ENCODE measurements at regions not wholly inside any gene's neighbourhood (a gene's known extent, or its start where the extent isn't known, plus 50 kb on each side); places are given as distances from the start of the nearest gene placed in this dataset.

DNA sequence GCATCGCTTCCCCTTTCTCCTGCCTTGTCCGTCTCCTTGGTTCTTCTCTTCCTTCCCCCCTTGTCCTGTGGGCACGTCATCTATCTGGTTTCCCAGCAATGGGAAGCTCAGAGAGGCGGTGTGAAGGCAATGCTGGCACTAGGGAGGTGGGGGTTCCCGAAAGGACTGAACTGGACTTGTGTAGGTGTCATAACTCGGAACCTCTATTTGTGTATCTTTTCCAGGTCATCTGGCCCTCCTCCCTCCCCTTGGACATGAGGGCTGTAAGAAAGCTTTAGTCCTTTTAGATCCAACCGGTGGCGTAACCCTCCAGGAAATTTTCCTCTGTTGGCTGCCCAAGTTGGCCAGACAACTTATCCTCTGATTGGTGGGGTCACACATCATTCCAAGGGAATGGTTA is 231.5 kb upstream of the TLE3 start:
- no peak for DNase-seq
- H3K4me3 ChIP-seq, result no peak overlapping the region
- H3K27ac ChIP-seq, result no peak overlapping the region
- peaks cover 8 to 28% of the 10 kb centered on the region in 2 donors for H3K4me1 ChIP-seq
- intact Hi-C loops (cut with DNase I), result no loop called here
- no peaks in the 10 kb centered on the region for H3K36me3 ChIP-seq
- no peak for ATAC-seq
- H3K9me3 ChIP-seq, result peaks cover 0 to 6% of the 10 kb centered on the region in 2 donors
- no peaks in the 10 kb centered on the region for H3K27me3 ChIP-seq
- TF ChIP-seq, protein P1, sequence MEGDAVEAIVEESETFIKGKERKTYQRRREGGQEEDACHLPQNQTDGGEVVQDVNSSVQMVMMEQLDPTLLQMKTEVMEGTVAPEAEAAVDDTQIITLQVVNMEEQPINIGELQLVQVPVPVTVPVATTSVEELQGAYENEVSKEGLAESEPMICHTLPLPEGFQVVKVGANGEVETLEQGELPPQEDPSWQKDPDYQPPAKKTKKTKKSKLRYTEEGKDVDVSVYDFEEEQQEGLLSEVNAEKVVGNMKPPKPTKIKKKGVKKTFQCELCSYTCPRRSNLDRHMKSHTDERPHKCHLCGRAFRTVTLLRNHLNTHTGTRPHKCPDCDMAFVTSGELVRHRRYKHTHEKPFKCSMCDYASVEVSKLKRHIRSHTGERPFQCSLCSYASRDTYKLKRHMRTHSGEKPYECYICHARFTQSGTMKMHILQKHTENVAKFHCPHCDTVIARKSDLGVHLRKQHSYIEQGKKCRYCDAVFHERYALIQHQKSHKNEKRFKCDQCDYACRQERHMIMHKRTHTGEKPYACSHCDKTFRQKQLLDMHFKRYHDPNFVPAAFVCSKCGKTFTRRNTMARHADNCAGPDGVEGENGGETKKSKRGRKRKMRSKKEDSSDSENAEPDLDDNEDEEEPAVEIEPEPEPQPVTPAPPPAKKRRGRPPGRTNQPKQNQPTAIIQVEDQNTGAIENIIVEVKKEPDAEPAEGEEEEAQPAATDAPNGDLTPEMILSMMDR (IDR thresholded peaks at IDR 0.05), result no peak

DNA sequence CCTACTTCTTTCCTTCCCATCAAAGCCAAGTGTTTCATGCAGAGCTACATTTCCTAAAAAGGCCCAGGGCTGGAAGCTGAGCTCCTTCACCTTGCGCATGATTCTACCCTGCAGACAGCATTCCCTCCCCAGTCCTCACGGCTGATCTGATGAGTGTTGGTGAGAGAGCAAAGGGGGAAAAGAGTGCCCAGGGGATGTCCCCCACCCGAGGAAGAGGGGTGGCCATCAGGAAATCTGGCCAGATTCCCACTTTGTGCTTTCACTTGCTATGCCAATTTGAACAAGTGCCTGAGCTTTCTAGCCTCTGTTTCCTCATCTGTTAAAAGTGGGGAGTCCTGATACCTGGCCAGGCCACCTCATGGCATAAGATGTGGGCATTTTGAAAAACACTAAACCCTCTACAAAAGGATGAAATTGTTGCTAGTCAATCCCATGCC is 231.0 kb upstream of the TLE3 start:
- DNase-seq (no peak), ATAC-seq (no peak)
- Histone ChIP-seq H3K27me3 (no peaks in the 10 kb centered on the region), H3K4me1 (peaks cover 13 to 32% of the 10 kb centered on the region in 2 donors), H3K36me3 (no peaks in the 10 kb centered on the region), H3K4me3 (no peak overlapping the region), H3K27ac (no peak overlapping the region), H3K9me3 (peaks cover 0 to 2% of the 10 kb centered on the region in 2 donors)
- TF ChIP-seq, protein P1 (IDR thresholded peaks at IDR 0.05), result no peak
- intact Hi-C loops (cut with DNase I), result no loop called here

DNA sequence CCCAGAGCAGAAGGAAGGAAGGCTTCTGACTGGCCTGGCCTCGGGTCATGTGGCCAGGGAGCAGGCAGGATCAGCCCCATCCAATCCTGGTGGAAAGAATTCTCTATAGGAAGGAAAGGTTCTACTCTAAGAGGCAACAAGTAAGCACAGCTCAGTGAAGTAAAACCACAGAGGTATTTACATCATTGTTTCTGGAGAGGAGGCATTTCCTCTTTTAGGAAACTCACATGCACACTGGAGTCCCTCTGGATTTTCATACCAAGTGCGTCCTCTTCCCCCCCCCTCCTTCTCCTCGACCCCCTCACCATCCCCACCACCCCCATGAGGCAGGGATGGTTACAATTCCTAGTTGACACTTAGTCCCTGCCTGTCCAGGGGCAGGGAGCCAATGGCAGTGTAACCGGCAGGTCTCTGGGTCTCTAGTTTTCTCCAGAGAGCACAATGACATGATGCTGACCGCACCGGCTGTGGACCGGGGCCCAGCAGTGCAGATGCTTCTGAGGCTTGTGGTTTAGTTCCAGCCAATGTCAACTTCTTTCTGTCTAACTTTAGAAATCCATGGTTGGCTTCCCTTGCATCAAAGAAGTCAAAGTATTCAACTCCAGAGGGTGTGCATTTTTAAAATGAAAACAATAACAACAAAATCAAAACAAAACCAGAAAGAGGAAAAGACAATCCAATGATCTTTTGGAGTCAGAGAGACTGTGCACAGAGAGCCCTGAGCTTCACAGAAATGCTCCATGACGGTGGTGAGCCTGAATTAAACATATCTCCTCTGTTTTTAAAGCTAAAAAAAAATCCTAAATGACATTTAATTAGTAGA is 230.3 kb upstream of the TLE3 start:
- DNase-seq, result no peak
- H3K27me3 ChIP-seq, result no peaks in the 10 kb centered on the region
- no peaks in the 10 kb centered on the region for H3K9me3 ChIP-seq
- H3K4me3 ChIP-seq, result no peak overlapping the region
- H3K27ac ChIP-seq, result no peak overlapping the region
- TF ChIP-seq, protein P1 (IDR thresholded peaks at IDR 0.05), result no peak
- intact Hi-C loops (cut with DNase I), result no loop called here
- ATAC-seq, result peak; percentile 24
- no peaks in the 10 kb centered on the region for H3K36me3 ChIP-seq
- H3K4me1 ChIP-seq, result peaks cover 19 to 39% of the 10 kb centered on the region in 2 donors

DNA sequence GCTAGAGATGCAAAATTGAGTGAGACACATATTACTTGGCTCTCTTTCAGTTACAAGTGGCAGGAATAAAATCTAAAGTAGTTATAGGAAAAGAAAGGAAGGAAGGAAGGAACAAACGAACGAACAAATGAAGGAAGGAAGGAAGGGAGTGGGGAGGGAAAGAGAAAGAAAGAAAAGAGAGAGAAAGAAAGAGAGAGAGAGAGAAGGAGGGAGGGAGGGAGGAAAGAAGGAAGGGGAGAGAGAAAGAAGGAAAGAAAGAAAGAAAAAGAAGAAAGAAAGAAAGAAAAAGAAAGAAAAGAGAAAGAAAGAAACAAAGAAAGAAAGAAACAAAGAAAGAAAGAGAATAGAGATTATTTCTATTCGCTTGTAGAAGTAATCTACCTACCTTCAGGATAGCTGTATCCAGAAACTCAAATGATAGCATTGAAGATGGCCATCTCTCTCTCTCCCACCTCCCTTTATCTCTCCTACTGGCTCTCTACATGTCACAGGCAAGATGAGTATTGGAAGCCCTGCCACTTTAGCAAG is 229.7 kb upstream of the TLE3 start:
- H3K36me3 ChIP-seq, result no peaks in the 10 kb centered on the region
- no peaks in the 10 kb centered on the region for H3K27me3 ChIP-seq
- ATAC-seq, result no peak
- no peak overlapping the region for H3K4me3 ChIP-seq
- peaks cover 26 to 45% of the 10 kb centered on the region in 2 donors for H3K4me1 ChIP-seq
- H3K27ac ChIP-seq, result no peak overlapping the region
- H3K9me3 ChIP-seq, result no peaks in the 10 kb centered on the region
- intact Hi-C loops (cut with DNase I), result no loop called here
- no peak for DNase-seq
- TF ChIP-seq, protein P1 (IDR thresholded peaks at IDR 0.05), result no peak
